SK-N-SH treated with all-trans-retinoic acid at 6 μM for 48 hours (cell line): ENCODE measurements at regions not wholly inside any gene's neighbourhood (a gene's known extent, or its start where the extent isn't known, plus 50 kb on each side); places are given as distances from the start of the nearest gene placed in this dataset.

Source experiments
- ESRRG ChIP-seq: fragments of 250-450 bp; sonication (Bioruptor Pico); IDR thresholded peaks from 2 replicates; pipeline ENCODE4 v1.6.1; 2021; ENCODE audit warnings: mild to moderate bottlenecking
- GLIS3 ChIP-seq: fragments of 250-450 bp; sonication (Bioruptor Pico); IDR thresholded peaks from 2 replicates; pipeline ENCODE4 v1.5.0; 2020; ENCODE audit warnings: mild to moderate bottlenecking, moderate library complexity
- OSR1 ChIP-seq: fragments of 250-450 bp; sonication (Bioruptor Pico); IDR thresholded peaks from 2 replicates; pipeline ENCODE4 v1.8.0; 2022; ENCODE audit warnings: moderate library complexity, mild to moderate bottlenecking, inconsistent platforms
- PPARA ChIP-seq: fragments of 250-450 bp; sonication (Bioruptor Pico); IDR thresholded peaks from 2 replicates; pipeline ENCODE4 v1.5.0; 2020; ENCODE audit warnings: mild to moderate bottlenecking, borderline replicate concordance
- RARB ChIP-seq: fragments of 250-450 bp; sonication (Bioruptor Pico); IDR thresholded peaks from 2 replicates; pipeline ENCODE4 v1.8.0; 2021; ENCODE audit warnings: mild to moderate bottlenecking, moderate library complexity
- TOX ChIP-seq: fragments of 250-450 bp; sonication (Bioruptor Pico); IDR thresholded peaks from 2 replicates; pipeline ENCODE4 v1.8.0; 2021; ENCODE audit warnings: mild to moderate bottlenecking, moderate library complexity, borderline replicate concordance
- ZNF8 ChIP-seq: fragments of 450-650 bp; formaldehyde crosslinking; IDR thresholded peaks from 2 replicates; pipeline ENCODE4 v1.5.0; 2020; ENCODE audit warnings: mild to moderate bottlenecking, moderate library complexity
- TF ChIP-seq, protein P1 (sequence below): fragments of 250-450 bp; sonication (Bioruptor Pico); IDR thresholded peaks from 2 replicates; pipeline ENCODE4 v1.8.0; 2020; ENCODE audit warnings: mild to moderate bottlenecking, moderate library complexity, borderline replicate concordance
- TF ChIP-seq, protein P2 (sequence below): fragments of 250-450 bp; sonication (Bioruptor Pico); IDR thresholded peaks from 2 replicates; pipeline ENCODE4 v1.5.1; 2020; ENCODE audit warnings: low read depth, mild to moderate bottlenecking, moderate library complexity
- TF ChIP-seq, protein P3 (sequence below): fragments of 250-450 bp; sonication (Bioruptor Pico); IDR thresholded peaks from 2 replicates; pipeline ENCODE4 v1.8.0; 2021; ENCODE audit warnings: low read depth, mild to moderate bottlenecking, moderate library complexity, borderline replicate concordance
- TF ChIP-seq, protein P4 (sequence below): fragments of 250-450 bp; sonication (Bioruptor Pico); IDR thresholded peaks from 2 replicates; pipeline ENCODE4 v1.5.1; 2021; ENCODE audit warnings: mild to moderate bottlenecking, moderate library complexity

DNA sequence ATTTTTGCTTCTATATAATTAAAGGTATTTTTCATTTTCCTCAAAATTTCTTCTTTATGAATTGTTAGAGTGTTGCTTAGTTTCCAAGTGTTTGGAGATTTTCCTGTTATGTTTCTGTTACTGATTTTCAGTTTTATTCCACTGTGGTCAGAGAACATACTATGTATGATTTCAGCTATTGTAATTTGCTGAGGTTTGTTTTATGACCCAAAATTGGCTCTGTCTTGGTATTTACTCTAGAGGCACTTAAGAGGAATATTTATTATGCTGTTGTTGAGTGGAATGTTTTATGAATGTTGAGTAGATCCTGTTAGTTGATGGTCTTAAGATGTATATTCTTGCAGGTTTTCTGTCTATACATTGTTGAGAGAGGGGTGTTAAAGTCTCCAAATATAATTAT is 263.5 kb downstream of the PABPC4L start:
- TF ChIP-seq GLIS3 (CRISPR knock-in tag) (no peak), TOX (CRISPR knock-in tag) (no peak), ESRRG (CRISPR knock-in tag) (no peak), RARB (no peak), PPARA (CRISPR knock-in tag) (no peak), ZNF8 (CRISPR knock-in tag) (no peak), OSR1 (CRISPR knock-in tag) (no peak)
- TF ChIP-seq, protein P1, sequence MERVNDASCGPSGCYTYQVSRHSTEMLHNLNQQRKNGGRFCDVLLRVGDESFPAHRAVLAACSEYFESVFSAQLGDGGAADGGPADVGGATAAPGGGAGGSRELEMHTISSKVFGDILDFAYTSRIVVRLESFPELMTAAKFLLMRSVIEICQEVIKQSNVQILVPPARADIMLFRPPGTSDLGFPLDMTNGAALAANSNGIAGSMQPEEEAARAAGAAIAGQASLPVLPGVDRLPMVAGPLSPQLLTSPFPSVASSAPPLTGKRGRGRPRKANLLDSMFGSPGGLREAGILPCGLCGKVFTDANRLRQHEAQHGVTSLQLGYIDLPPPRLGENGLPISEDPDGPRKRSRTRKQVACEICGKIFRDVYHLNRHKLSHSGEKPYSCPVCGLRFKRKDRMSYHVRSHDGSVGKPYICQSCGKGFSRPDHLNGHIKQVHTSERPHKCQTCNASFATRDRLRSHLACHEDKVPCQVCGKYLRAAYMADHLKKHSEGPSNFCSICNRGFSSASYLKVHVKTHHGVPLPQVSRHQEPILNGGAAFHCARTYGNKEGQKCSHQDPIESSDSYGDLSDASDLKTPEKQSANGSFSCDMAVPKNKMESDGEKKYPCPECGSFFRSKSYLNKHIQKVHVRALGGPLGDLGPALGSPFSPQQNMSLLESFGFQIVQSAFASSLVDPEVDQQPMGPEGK, result no peak
- TF ChIP-seq, protein P2, sequence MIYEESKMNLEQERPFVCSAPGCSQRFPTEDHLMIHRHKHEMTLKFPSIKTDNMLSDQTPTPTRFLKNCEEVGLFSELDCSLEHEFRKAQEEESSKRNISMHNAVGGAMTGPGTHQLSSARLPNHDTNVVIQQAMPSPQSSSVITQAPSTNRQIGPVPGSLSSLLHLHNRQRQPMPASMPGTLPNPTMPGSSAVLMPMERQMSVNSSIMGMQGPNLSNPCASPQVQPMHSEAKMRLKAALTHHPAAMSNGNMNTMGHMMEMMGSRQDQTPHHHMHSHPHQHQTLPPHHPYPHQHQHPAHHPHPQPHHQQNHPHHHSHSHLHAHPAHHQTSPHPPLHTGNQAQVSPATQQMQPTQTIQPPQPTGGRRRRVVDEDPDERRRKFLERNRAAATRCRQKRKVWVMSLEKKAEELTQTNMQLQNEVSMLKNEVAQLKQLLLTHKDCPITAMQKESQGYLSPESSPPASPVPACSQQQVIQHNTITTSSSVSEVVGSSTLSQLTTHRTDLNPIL (CRISPR knock-in tag), result no peak
- TF ChIP-seq, protein P3, sequence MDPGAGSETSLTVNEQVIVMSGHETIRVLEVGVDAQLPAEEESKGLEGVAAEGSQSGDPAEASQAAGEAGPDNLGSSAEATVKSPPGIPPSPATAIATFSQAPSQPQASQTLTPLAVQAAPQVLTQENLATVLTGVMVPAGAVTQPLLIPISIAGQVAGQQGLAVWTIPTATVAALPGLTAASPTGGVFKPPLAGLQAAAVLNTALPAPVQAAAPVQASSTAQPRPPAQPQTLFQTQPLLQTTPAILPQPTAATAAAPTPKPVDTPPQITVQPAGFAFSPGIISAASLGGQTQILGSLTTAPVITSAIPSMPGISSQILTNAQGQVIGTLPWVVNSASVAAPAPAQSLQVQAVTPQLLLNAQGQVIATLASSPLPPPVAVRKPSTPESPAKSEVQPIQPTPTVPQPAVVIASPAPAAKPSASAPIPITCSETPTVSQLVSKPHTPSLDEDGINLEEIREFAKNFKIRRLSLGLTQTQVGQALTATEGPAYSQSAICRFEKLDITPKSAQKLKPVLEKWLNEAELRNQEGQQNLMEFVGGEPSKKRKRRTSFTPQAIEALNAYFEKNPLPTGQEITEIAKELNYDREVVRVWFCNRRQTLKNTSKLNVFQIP, result no peak
- TF ChIP-seq, protein P4, sequence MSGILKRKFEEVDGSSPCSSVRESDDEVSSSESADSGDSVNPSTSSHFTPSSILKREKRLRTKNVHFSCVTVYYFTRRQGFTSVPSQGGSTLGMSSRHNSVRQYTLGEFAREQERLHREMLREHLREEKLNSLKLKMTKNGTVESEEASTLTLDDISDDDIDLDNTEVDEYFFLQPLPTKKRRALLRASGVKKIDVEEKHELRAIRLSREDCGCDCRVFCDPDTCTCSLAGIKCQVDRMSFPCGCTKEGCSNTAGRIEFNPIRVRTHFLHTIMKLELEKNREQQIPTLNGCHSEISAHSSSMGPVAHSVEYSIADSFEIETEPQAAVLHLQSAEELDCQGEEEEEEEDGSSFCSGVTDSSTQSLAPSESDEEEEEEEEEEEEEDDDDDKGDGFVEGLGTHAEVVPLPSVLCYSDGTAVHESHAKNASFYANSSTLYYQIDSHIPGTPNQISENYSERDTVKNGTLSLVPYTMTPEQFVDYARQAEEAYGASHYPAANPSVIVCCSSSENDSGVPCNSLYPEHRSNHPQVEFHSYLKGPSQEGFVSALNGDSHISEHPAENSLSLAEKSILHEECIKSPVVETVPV (CRISPR knock-in tag), result no peak
